NB4 (cell line): ENCODE measurements at regions not wholly inside any gene's neighbourhood (a gene's known extent, or its start where the extent isn't known, plus 50 kb on each side); places are given as distances from the start of the nearest gene placed in this dataset.
"Not testable (repeated sequence)": the region's sequence is repeated elsewhere in the genome, so short reads cannot be mapped to it uniquely, and the experiment has no call there.

Source experiments
- DNase-seq: peaks from one replicate; pipeline ENCODE4 v3.0.0; 2010; ENCODE audit warnings: low read depth
- H3K4me3 ChIP-seq: one replicate; pipeline ENCODE4 v1.5.1; 2011; ENCODE audit warnings: mild to moderate bottlenecking, low read depth, low read length, moderate library complexity
- CTCF ChIP-seq: IDR thresholded peaks from one replicate; pipeline ENCODE4 v1.5.1; 2012; ENCODE audit warnings: low read depth, low read length
- MAX ChIP-seq: IDR thresholded peaks from 2 replicates; pipeline ENCODE4 v1.6.1; 2011; ENCODE audit warnings: low read depth, low read length
- MYC ChIP-seq: IDR thresholded peaks from 2 replicates; pipeline ENCODE4 v1.6.1; 2011; ENCODE audit warnings: low read depth, low read length
- POLR2A ChIP-seq: IDR thresholded peaks from 2 replicates; pipeline ENCODE4 v1.6.1; 2011; ENCODE audit warnings: mild to moderate bottlenecking; ENCODE audit not compliant: insufficient read length; ENCODE audit errors: extremely low read depth

- TF ChIP-seq CTCF (no peak), MYC (no peak), POLR2A (no peak), MAX (no peak)
- no peak overlapping the region for H3K4me3 ChIP-seq
- DNase-seq = no peak
Measured at GRCh38 chr17:64739316-64740058, 77.4 kb upstream of the SMURF2 start.

- H3K4me3 ChIP-seq = no peak overlapping the region
- TF ChIP-seq CTCF (peak; percentile 50), POLR2A (no peak)
- peak; percentile 65 for DNase-seq
Measured at GRCh38 chr17:64736804-64737492, 74.8 kb upstream of the SMURF2 start.

- TF ChIP-seq POLR2A = no peak
- no peak for TF ChIP-seq MAX
- TF ChIP-seq MYC = no peak
- no peak for TF ChIP-seq CTCF
- DNase-seq = no peak
- no peak overlapping the region for H3K4me3 ChIP-seq
Measured at GRCh38 chr17:64732336-64733006, 70.4 kb upstream of the SMURF2 start.

GRCh38 chr17:64730023-64730422, 67.9 kb upstream of the SMURF2 start:
- not testable (repeated sequence) for H3K4me3 ChIP-seq, DNase-seq

GRCh38 chr17:64729201-64729600, 67.1 kb upstream of the SMURF2 start:
- DNase-seq = no peak
- TF ChIP-seq MAX = no peak
- no peak for TF ChIP-seq POLR2A
- TF ChIP-seq MYC = no peak
- TF ChIP-seq CTCF = no peak
- H3K4me3 ChIP-seq = no peak overlapping the region

- no peak overlapping the region for H3K4me3 ChIP-seq
- DNase-seq = no peak
- TF ChIP-seq MAX = no peak
- TF ChIP-seq MYC = no peak
- no peak for TF ChIP-seq CTCF
- no peak for TF ChIP-seq POLR2A
Measured at GRCh38 chr17:64728041-64728695, 66.1 kb upstream of the SMURF2 start.

- not testable (repeated sequence) for H3K4me3 ChIP-seq
Measured at GRCh38 chr17:64726025-64726424, 63.9 kb upstream of the SMURF2 start.

GRCh38 chr17:64724246-64724645, 62.1 kb upstream of the SMURF2 start:
- H3K4me3 ChIP-seq, DNase-seq: not testable (repeated sequence)

More at GRCh38 chr17:64726025-64726424, 63.9 kb upstream of the SMURF2 start:
- not testable (repeated sequence) for DNase-seq
